Uterus (tissue), 3 donors: ENCODE measurements at regions not wholly inside any gene's neighbourhood (a gene's known extent, or its start where the extent isn't known, plus 50 kb on each side); places are given as distances from the start of the nearest gene placed in this dataset.

Experiments
- DNase-seq, 2 donors: peaks; one replicate each; pipeline ENCODE4 v3.0.0-alpha.2; 2019 to 2020
- H3K27ac ChIP-seq, 2 donors: fragments of 200-600 bp; sonication (generic); 1 replicate in 1 of 2; 2 replicates in 1 of 2; pipeline ENCODE4 v1.5.1; 2016 to 2018
- H3K27me3 ChIP-seq, 2 donors: fragments of 200-600 bp; sonication (generic); one replicate each; pipeline ENCODE4 v1.5.1; 2018 to 2019; ENCODE audit warnings: control low read depth in 1 of 2
- H3K36me3 ChIP-seq, 2 donors: fragments of 200-600 bp; sonication (generic); one replicate each; pipeline ENCODE4 v1.5.1; 2019; ENCODE audit warnings: control low read depth in 1 of 2
- H3K4me1 ChIP-seq, 2 donors: fragments of 200-600 bp; sonication (generic); one replicate each; pipeline ENCODE4 v1.5.1; 2018 to 2019; ENCODE audit warnings: control low read depth in 1 of 2
- H3K4me3 ChIP-seq, 2 donors: fragments of 200-600 bp; sonication (generic); 1 replicate in 1 of 2; 2 replicates in 1 of 2; pipeline ENCODE4 v1.5.1; 2018 to 2019; ENCODE audit warnings: mild to moderate bottlenecking in 1 of 2
- H3K9me3 ChIP-seq, 2 donors: fragments of 200-600 bp; sonication (generic); one replicate each; pipeline ENCODE4 v1.5.1; 2019; ENCODE audit warnings: control low read depth in 1 of 2
- POLR2A ChIP-seq, 2 donors: fragments of 450-650 bp; IDR thresholded peaks; one replicate each; pipeline ENCODE4 v1.6.1; 2016; ENCODE audit warnings: antibody characterized with exemption in 2 of 2, mild to moderate bottlenecking in 1 of 2, moderate library complexity in 1 of 2
- intact Hi-C: fragments of 100-400 bp; cut with DNase I; formaldehyde crosslinking; loops from one replicate; pipeline ENCODE4 v1.15.1; 2023; ENCODE audit warnings: low total_unique reads
- TF ChIP-seq, protein P1 (sequence below), 4 experiments: fragments of 200-600 bp in 2 of 4; fragments of 450-650 bp in 2 of 4; sonication (generic) in 2 of 4; IDR thresholded peaks; one replicate each; pipeline ENCODE4 v1.5.1; 2016 to 2019; ENCODE audit warnings: antibody characterized with exemption in 4 of 4, mild to moderate bottlenecking in 2 of 4, moderate library complexity in 1 of 4
- donor health status: DM: yes; HTN: yes; CAD: no.

DNA sequence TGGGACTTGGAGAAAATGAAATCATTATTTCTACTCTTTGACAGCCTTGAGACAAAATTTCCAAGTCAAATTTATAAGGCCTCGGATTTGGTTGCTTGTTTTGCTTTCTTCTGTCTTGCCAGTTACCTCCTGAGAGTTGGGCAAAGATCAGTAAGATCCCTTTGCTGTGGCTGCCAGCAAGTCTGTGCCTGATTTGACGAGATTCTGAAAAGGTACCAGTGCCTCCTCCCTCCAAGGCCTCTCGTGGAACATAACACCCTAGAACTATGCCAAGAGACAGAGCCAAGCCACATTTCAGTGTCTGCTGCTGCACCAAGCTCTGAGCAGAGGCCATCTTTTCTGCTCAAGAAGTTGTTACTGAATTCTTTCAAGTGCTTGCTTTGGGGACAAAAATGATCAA lies 61.0 kb downstream of the GTPBP8 start:
- Histone ChIP-seq H3K27ac (peak overlapping the region; percentile 25 to 66), H3K4me3 (no peak overlapping the region), H3K36me3 (no peaks in the 10 kb centered on the region), H3K4me1 (no peaks in the 10 kb centered on the region), H3K9me3 (no peaks in the 10 kb centered on the region), H3K27me3 (no peaks in the 10 kb centered on the region)
- TF ChIP-seq POLR2A (IDR thresholded peaks at IDR 0.05) = no peak
- TF ChIP-seq, protein P1, sequence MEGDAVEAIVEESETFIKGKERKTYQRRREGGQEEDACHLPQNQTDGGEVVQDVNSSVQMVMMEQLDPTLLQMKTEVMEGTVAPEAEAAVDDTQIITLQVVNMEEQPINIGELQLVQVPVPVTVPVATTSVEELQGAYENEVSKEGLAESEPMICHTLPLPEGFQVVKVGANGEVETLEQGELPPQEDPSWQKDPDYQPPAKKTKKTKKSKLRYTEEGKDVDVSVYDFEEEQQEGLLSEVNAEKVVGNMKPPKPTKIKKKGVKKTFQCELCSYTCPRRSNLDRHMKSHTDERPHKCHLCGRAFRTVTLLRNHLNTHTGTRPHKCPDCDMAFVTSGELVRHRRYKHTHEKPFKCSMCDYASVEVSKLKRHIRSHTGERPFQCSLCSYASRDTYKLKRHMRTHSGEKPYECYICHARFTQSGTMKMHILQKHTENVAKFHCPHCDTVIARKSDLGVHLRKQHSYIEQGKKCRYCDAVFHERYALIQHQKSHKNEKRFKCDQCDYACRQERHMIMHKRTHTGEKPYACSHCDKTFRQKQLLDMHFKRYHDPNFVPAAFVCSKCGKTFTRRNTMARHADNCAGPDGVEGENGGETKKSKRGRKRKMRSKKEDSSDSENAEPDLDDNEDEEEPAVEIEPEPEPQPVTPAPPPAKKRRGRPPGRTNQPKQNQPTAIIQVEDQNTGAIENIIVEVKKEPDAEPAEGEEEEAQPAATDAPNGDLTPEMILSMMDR (IDR thresholded peaks at IDR 0.05) = no peak
- peak; percentile 28 to 40 for DNase-seq
- intact Hi-C loops = loop anchor here (10.0 kb wide), 1 partner anchor 233 kb away; no protein-coding TSS in a partner anchor

DNA sequence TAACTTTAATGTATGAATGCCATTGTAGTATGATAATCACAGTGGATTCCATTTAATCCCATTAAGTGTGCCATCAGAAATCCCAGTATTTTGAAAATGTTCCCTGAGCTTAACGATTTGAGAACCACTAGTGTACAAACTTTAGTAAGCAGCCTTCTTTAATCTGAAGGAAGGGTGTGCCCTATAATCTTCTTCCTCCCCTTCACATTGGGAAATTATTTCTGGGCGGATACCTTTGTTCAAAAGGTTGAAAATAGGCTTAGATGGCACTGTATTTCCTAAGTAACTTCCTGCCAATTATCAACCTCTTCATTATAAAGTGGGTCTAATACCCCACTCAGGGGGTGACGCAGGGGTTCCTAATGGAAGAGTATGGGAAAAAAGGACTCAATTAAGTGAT lies 62.4 kb downstream of the GTPBP8 start:
- TF ChIP-seq, protein P1 (IDR thresholded peaks at IDR 0.05) = no peak
- TF ChIP-seq POLR2A (IDR thresholded peaks at IDR 0.05) = no peak
- intact Hi-C loops = loop anchor here (10.0 kb wide), 1 partner anchor 232 kb away; no protein-coding TSS in a partner anchor
- peak overlapping the region in 1 of 2 donors; percentile 66 for H3K27ac ChIP-seq

DNA sequence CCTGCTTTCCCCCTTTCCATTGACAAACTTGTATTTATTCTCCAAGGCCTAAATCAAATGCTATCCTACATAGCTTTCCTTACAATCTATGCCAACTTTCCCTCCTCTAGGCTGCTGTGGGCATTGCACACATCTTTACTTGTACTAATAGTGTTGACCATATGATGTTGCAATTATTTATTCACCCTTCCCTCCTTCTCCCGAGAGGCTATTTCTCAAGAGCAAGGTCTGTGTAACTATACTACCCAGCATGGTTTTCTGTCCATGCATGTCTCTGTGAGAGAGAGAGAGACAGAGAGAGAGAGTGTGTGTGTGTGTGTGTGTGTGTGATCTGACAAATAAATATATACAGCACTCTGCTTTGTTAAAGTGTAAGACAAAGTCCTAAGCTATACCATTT lies 63.8 kb downstream of the GTPBP8 start:
- TF ChIP-seq, protein P1 (IDR thresholded peaks at IDR 0.05) = no peak
- no peak for TF ChIP-seq POLR2A (IDR thresholded peaks at IDR 0.05)
- H3K4me3 ChIP-seq = no peak overlapping the region

More for the DNA sequence above, 62.4 kb downstream of the GTPBP8 start:
- no peak overlapping the region for H3K4me3 ChIP-seq
- H3K27me3 ChIP-seq = no peaks in the 10 kb centered on the region
- DNase-seq = no peak
- H3K9me3 ChIP-seq = no peaks in the 10 kb centered on the region
- H3K36me3 ChIP-seq = no peaks in the 10 kb centered on the region
- no peaks in the 10 kb centered on the region for H3K4me1 ChIP-seq

DNA sequence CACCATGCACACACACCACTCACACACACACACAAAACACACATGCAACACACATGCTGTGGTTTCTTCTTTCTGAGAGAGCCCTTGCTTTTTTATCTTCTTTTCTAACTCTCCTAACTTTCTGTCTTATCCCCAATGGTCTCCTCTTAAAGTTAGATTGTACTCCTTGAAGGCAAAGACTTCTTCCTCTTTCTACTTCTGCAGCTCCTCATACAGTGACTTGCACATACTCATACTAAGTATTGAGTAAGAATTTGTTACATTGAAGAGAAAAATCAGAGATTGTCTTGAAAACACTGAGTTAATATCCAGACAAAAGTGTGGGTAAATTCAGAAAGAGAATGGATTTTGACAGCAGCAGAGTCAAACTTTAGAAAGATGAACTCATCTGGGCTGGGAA lies 64.4 kb downstream of the GTPBP8 start:
- Histone ChIP-seq H3K27ac (no peak overlapping the region), H3K36me3 (no peaks in the 10 kb centered on the region), H3K27me3 (no peaks in the 10 kb centered on the region), H3K4me3 (no peak overlapping the region), H3K9me3 (no peaks in the 10 kb centered on the region), H3K4me1 (no peaks in the 10 kb centered on the region)
- intact Hi-C loops = loop anchor here (10.0 kb wide), 1 partner anchor 230 kb away; no protein-coding TSS in a partner anchor
- no peak for TF ChIP-seq POLR2A (IDR thresholded peaks at IDR 0.05)
- TF ChIP-seq, protein P1 (IDR thresholded peaks at IDR 0.05) = no peak
- no peak for DNase-seq

More for the DNA sequence above, 63.8 kb downstream of the GTPBP8 start:
- H3K27ac ChIP-seq = no peak overlapping the region
- no peaks in the 10 kb centered on the region for H3K27me3 ChIP-seq
- intact Hi-C loops = loop anchor here (10.0 kb wide), 1 partner anchor 230 kb away; no protein-coding TSS in a partner anchor
- H3K9me3 ChIP-seq = no peaks in the 10 kb centered on the region
- no peaks in the 10 kb centered on the region for H3K36me3 ChIP-seq
- DNase-seq = no peak
- no peaks in the 10 kb centered on the region for H3K4me1 ChIP-seq

DNA sequence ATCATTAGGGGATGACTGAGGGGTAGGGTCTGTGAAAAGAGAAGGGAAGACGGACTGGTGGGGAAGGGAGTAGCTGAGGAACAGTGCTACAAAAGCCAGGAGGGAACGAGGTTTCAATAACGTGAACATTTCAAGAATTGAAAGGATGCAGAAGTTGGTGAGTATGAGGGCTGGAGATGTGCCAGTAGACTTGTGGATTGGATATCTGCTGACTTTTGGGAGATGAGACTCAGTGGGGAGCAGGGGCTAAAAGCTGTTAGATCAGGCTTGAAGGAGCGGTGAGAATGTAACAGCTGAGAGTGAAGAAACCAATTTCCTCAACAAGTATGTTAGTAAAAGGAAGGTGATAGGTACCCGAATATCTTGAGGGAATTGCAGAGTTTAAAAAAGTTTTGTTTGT lies 65.2 kb downstream of the GTPBP8 start:
- Histone ChIP-seq H3K9me3 (no peaks in the 10 kb centered on the region), H3K36me3 (no peaks in the 10 kb centered on the region), H3K4me3 (no peak overlapping the region), H3K4me1 (no peaks in the 10 kb centered on the region), H3K27ac (no peak overlapping the region), H3K27me3 (no peaks in the 10 kb centered on the region)
- TF ChIP-seq POLR2A (IDR thresholded peaks at IDR 0.05) = no peak
- TF ChIP-seq, protein P1 (IDR thresholded peaks at IDR 0.05) = no peak
- intact Hi-C loops = loop anchor here (10.0 kb wide), 1 partner anchor 229 kb away; no protein-coding TSS in a partner anchor
- DNase-seq = no peak
